ENCODE measurements at regions not wholly inside any gene's neighbourhood (a gene's known extent, or its start where the extent isn't known, plus 50 kb on each side); places are given as distances from the start of the nearest gene placed in this dataset.

GRCh38 chr7:114793155-114793845, 128.6 kb upstream of the MDFIC start:
- TF ChIP-seq CTCF (IDR thresholded peaks at IDR 0.05) (no peak), POLR2A (IDR thresholded peaks at IDR 0.05) (no peak)

Measured in prostate gland (tissue), 2 donors.